ENCODE measurements at regions not wholly inside any gene's neighbourhood (a gene's known extent, or its start where the extent isn't known, plus 50 kb on each side); places are given as distances from the start of the nearest gene placed in this dataset.

DNA sequence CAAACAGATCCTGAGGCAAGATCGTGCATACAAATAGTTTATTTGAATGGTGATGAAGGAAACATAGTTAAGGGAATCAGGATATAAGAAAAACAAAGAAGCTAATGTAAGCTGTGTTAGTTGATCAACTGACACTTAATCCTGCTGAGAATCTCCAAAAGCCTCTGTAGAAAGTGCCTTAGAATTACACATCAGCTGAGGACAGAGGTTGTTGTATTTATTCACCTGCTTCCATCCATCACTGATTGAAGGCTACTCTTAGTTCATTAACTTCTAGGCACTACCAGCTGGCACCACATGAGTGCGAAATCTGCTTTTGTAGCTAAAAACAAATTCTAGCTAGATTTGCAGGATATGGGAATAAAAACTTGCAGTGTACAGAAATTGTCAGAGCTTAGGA is 1082.0 kb upstream of the CNTN5 start:
- no peaks in the 10 kb centered on the region for H3K9me3 ChIP-seq
- H2AFZ ChIP-seq (ENCODE audit: low read depth), result no peak overlapping the region
- no peak for DNase-seq
- H3K9me2 ChIP-seq, result no peaks in the 10 kb centered on the region
- no peaks in the 10 kb centered on the region for H4K20me1 ChIP-seq (ENCODE audit: insufficient read depth)
- ChIA-PET POLR2A (no interaction called here), CTCF (interaction anchor here (0.7 kb wide), 1 partner anchor 145 kb away, joined by 3 read pairs; no protein-coding TSS in a partner anchor)
- H3K27me3 ChIP-seq (ENCODE audit: insufficient read depth), result no peaks in the 10 kb centered on the region
- no peak overlapping the region for H3K27ac ChIP-seq (ENCODE audit: low read depth in 2 of 2, low read length in 1 of 2)
- no peaks in the 10 kb centered on the region for H3K79me2 ChIP-seq (ENCODE audit: insufficient read depth)
- peaks cover 10% of the 10 kb centered on the region for H3F3A ChIP-seq (replicated peaks; ENCODE audit: insufficient read depth)
- H3K36me3 ChIP-seq (replicated peaks in 1 of 2; ENCODE audit: control insufficient read depth in 1 of 2, insufficient read depth in 2 of 2, low read length in 1 of 2), result no peaks in the 10 kb centered on the region
- H3K4me1 ChIP-seq (ENCODE audit: control insufficient read depth in 1 of 2, insufficient read depth in 2 of 2, low read depth in 1 of 2, low read length in 1 of 2), result peaks cover 0 to 6% of the 10 kb centered on the region in 2 experiments; a peak in 1 of 4 replicates
- H3K4me2 ChIP-seq, result no peak overlapping the region
- no peak overlapping the region for H3K9ac ChIP-seq
- WGBS (ENCODE audit: low lambda C conversion rate), result 83% methylated on average over 2 of the region's 2 CpGs
- no peak overlapping the region for H3K4me3 ChIP-seq (ENCODE audit: low read depth in 2 of 2, low read length in 1 of 2)
- TF ChIP-seq JUND (IDR thresholded peaks at IDR 0.05) (no peak), SIN3A (IDR thresholded peaks at IDR 0.05; ENCODE audit: borderline replicate concordance, low read depth, low read length) (no peak), MEF2A (IDR thresholded peaks at IDR 0.05; ENCODE audit: borderline replicate concordance, low read depth) (no peak), GATA2 (CRISPR knock-in tag; IDR thresholded peaks at IDR 0.05) (no peak), YY1 (IDR thresholded peaks at IDR 0.05; ENCODE audit: low read depth) (no peak), TAF1 (IDR thresholded peaks at IDR 0.05; ENCODE audit: borderline replicate concordance, low read depth, low read length) (no peak)
- TF ChIP-seq, protein P1, sequence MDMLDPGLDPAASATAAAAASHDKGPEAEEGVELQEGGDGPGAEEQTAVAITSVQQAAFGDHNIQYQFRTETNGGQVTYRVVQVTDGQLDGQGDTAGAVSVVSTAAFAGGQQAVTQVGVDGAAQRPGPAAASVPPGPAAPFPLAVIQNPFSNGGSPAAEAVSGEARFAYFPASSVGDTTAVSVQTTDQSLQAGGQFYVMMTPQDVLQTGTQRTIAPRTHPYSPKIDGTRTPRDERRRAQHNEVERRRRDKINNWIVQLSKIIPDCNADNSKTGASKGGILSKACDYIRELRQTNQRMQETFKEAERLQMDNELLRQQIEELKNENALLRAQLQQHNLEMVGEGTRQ (IDR thresholded peaks at IDR 0.05; ENCODE audit: borderline replicate concordance, low read depth, low read length), result no peak
- TF ChIP-seq, protein P2, sequence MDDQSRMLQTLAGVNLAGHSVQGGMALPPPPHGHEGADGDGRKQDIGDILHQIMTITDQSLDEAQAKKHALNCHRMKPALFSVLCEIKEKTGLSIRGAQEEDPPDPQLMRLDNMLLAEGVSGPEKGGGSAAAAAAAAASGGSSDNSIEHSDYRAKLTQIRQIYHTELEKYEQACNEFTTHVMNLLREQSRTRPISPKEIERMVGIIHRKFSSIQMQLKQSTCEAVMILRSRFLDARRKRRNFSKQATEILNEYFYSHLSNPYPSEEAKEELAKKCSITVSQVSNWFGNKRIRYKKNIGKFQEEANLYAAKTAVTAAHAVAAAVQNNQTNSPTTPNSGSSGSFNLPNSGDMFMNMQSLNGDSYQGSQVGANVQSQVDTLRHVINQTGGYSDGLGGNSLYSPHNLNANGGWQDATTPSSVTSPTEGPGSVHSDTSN (IDR thresholded peaks at IDR 0.05), result no peak
- TF ChIP-seq, protein P3, sequence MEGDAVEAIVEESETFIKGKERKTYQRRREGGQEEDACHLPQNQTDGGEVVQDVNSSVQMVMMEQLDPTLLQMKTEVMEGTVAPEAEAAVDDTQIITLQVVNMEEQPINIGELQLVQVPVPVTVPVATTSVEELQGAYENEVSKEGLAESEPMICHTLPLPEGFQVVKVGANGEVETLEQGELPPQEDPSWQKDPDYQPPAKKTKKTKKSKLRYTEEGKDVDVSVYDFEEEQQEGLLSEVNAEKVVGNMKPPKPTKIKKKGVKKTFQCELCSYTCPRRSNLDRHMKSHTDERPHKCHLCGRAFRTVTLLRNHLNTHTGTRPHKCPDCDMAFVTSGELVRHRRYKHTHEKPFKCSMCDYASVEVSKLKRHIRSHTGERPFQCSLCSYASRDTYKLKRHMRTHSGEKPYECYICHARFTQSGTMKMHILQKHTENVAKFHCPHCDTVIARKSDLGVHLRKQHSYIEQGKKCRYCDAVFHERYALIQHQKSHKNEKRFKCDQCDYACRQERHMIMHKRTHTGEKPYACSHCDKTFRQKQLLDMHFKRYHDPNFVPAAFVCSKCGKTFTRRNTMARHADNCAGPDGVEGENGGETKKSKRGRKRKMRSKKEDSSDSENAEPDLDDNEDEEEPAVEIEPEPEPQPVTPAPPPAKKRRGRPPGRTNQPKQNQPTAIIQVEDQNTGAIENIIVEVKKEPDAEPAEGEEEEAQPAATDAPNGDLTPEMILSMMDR (IDR thresholded peaks at IDR 0.05), result no peak

DNA sequence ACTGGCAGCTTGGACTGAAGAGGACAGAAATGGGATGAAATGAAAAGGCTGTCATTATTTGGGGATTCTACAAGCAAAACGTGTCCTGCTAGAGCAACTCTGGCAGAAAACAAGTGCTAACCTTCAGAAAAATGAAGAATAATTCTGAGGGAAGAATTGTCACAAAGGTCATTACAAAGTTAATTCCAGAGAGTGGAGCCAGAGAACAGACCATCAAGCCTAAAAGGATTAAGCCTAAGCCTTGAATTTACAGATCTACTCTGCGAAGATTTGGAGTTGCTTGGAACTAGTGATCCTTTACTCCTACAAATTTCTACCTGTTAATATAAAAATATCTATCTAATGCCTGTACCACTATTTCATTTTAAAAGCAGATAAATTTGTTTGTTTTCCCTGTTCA is 1077.3 kb upstream of the CNTN5 start:
- Histone ChIP-seq H4K20me1 (ENCODE audit: insufficient read depth) (no peaks in the 10 kb centered on the region), H3K4me1 (ENCODE audit: control insufficient read depth in 1 of 2, insufficient read depth in 2 of 2, low read depth in 1 of 2, low read length in 1 of 2) (no peaks in the 10 kb centered on the region), H3K36me3 (replicated peaks in 1 of 2; ENCODE audit: control insufficient read depth in 1 of 2, insufficient read depth in 2 of 2, low read length in 1 of 2) (no peaks in the 10 kb centered on the region), H2AFZ (ENCODE audit: low read depth) (no peak overlapping the region), H3K9ac (no peak overlapping the region), H3K4me2 (no peak overlapping the region), H3K79me2 (ENCODE audit: insufficient read depth) (no peaks in the 10 kb centered on the region), H3K9me2 (no peaks in the 10 kb centered on the region), H3K27ac (ENCODE audit: low read depth in 2 of 2, low read length in 1 of 2) (no peak overlapping the region), H3K4me3 (ENCODE audit: low read depth in 2 of 2, low read length in 1 of 2) (no peak overlapping the region), H3K9me3 (no peaks in the 10 kb centered on the region), H3F3A (replicated peaks; ENCODE audit: insufficient read depth) (no peaks in the 10 kb centered on the region), H3K27me3 (ENCODE audit: insufficient read depth) (no peaks in the 10 kb centered on the region)
- 73% methylated on average over 2 of the region's 2 CpGs for WGBS (ENCODE audit: low lambda C conversion rate)
- TF ChIP-seq, protein P4, sequence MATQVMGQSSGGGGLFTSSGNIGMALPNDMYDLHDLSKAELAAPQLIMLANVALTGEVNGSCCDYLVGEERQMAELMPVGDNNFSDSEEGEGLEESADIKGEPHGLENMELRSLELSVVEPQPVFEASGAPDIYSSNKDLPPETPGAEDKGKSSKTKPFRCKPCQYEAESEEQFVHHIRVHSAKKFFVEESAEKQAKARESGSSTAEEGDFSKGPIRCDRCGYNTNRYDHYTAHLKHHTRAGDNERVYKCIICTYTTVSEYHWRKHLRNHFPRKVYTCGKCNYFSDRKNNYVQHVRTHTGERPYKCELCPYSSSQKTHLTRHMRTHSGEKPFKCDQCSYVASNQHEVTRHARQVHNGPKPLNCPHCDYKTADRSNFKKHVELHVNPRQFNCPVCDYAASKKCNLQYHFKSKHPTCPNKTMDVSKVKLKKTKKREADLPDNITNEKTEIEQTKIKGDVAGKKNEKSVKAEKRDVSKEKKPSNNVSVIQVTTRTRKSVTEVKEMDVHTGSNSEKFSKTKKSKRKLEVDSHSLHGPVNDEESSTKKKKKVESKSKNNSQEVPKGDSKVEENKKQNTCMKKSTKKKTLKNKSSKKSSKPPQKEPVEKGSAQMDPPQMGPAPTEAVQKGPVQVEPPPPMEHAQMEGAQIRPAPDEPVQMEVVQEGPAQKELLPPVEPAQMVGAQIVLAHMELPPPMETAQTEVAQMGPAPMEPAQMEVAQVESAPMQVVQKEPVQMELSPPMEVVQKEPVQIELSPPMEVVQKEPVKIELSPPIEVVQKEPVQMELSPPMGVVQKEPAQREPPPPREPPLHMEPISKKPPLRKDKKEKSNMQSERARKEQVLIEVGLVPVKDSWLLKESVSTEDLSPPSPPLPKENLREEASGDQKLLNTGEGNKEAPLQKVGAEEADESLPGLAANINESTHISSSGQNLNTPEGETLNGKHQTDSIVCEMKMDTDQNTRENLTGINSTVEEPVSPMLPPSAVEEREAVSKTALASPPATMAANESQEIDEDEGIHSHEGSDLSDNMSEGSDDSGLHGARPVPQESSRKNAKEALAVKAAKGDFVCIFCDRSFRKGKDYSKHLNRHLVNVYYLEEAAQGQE (IDR thresholded peaks at IDR 0.05; ENCODE audit: low read depth, low read length), result no peak
- TF ChIP-seq TEAD4 (IDR thresholded peaks at IDR 0.05; ENCODE audit: borderline replicate concordance, insufficient read depth) (no peak), TAF1 (IDR thresholded peaks at IDR 0.05; ENCODE audit: borderline replicate concordance, low read depth, low read length) (no peak), GATA2 (CRISPR knock-in tag; IDR thresholded peaks at IDR 0.05) (no peak), JUND (IDR thresholded peaks at IDR 0.05) (no peak), NFIC (IDR thresholded peaks at IDR 0.05; ENCODE audit: borderline replicate concordance) (no peak), MXI1 (IDR thresholded peaks at IDR 0.05; ENCODE audit: low read depth, low read length) (no peak), ELF1 (IDR thresholded peaks at IDR 0.05) (no peak), SMC3 (IDR thresholded peaks at IDR 0.05; ENCODE audit: low read depth, low read length) (no peak), YY1 (IDR thresholded peaks at IDR 0.05; ENCODE audit: low read depth) (no peak), RAD21 (IDR thresholded peaks at IDR 0.05; ENCODE audit: low read length) (no peak), SIN3A (IDR thresholded peaks at IDR 0.05; ENCODE audit: borderline replicate concordance, low read depth, low read length) (no peak), CHD2 (IDR thresholded peaks at IDR 0.05; ENCODE audit: low read length, partially characterized antibody) (no peak), RFX5 (IDR thresholded peaks at IDR 0.05; ENCODE audit: low read length) (no peak), FOXM1 (IDR thresholded peaks at IDR 0.05; ENCODE audit: low read depth) (no peak)
- TF ChIP-seq, protein P2 (IDR thresholded peaks at IDR 0.05), result no peak
- ChIA-PET POLR2A (no interaction called here), CTCF (no interaction called here)
- no peak for DNase-seq

Data from SK-N-SH (cell line).